BLaER1 (cell line): ENCODE measurements at regions not wholly inside any gene's neighbourhood (a gene's known extent, or its start where the extent isn't known, plus 50 kb on each side); places are given as distances from the start of the nearest gene placed in this dataset.
"Not testable (repeated sequence)": the region's sequence is repeated elsewhere in the genome, so short reads cannot be mapped to it uniquely, and the experiment has no call there.

Experiments used
- H3K27ac ChIP-seq: shearing (Covaris generic); formaldehyde crosslinking; 2 replicates; pipeline ENCODE4 v1.8.1; 2022
- H3K27me3 ChIP-seq: shearing (Covaris generic); formaldehyde crosslinking; 2 replicates; pipeline ENCODE4 v1.8.1; 2022
- H3K36me3 ChIP-seq: shearing (Covaris generic); formaldehyde crosslinking; 2 replicates; pipeline ENCODE4 v1.8.1; 2022
- H3K4me1 ChIP-seq: shearing (Covaris generic); formaldehyde crosslinking; 2 replicates; pipeline ENCODE4 v1.8.1; 2022
- H3K4me2 ChIP-seq: shearing (Covaris generic); formaldehyde crosslinking; 2 replicates; pipeline ENCODE4 v1.8.1; 2022
- H3K4me3 ChIP-seq: shearing (Covaris generic); formaldehyde crosslinking; 2 replicates; pipeline ENCODE4 v1.8.1; 2022
- H3K9ac ChIP-seq: shearing (Covaris generic); formaldehyde crosslinking; 2 replicates; pipeline ENCODE4 v1.8.1; 2022
- H3K9me3 ChIP-seq: shearing (Covaris generic); formaldehyde crosslinking; 2 replicates; pipeline ENCODE4 v1.8.1; 2022
- H4K20me1 ChIP-seq: shearing (Covaris generic); formaldehyde crosslinking; 2 replicates; pipeline ENCODE4 v1.8.1; 2022
- Cebpa-rat ChIP-seq: shearing (Covaris generic); IDR thresholded peaks from 2 replicates; pipeline ENCODE4 v1.8.1; 2022

GRCh38 chr17:77795685-77796084, 162.8 kb upstream of the TNRC6C start:
- peaks cover 11% of the 10 kb centered on the region for H3K4me1 ChIP-seq
- no peaks in the 10 kb centered on the region for H3K9me3 ChIP-seq
- H4K20me1 ChIP-seq, result no peaks in the 10 kb centered on the region
- TF ChIP-seq Cebpa-rat, result no peak
- H3K4me3 ChIP-seq, result no peak overlapping the region
- H3K27ac ChIP-seq, result no peak overlapping the region
- H3K27me3 ChIP-seq, result no peaks in the 10 kb centered on the region
- no peak overlapping the region for H3K9ac ChIP-seq
- H3K4me2 ChIP-seq, result no peak overlapping the region
- no peaks in the 10 kb centered on the region for H3K36me3 ChIP-seq

GRCh38 chr17:77796176-77796860, 162.2 kb upstream of the TNRC6C start:
- no peak overlapping the region for H3K4me2 ChIP-seq
- H3K9me3 ChIP-seq, result no peaks in the 10 kb centered on the region
- H3K4me1 ChIP-seq, result peaks cover 11% of the 10 kb centered on the region
- no peaks in the 10 kb centered on the region for H4K20me1 ChIP-seq
- H3K9ac ChIP-seq, result no peak overlapping the region
- no peak for TF ChIP-seq Cebpa-rat
- no peaks in the 10 kb centered on the region for H3K36me3 ChIP-seq
- no peak overlapping the region for H3K27ac ChIP-seq
- no peaks in the 10 kb centered on the region for H3K27me3 ChIP-seq
- H3K4me3 ChIP-seq, result no peak overlapping the region

GRCh38 chr17:77798031-77798430, 160.5 kb upstream of the TNRC6C start:
- H3K27me3 ChIP-seq, result no peaks in the 10 kb centered on the region
- peaks cover 26% of the 10 kb centered on the region for H3K4me1 ChIP-seq
- no peak for TF ChIP-seq Cebpa-rat
- H3K9ac ChIP-seq, result no peak overlapping the region
- H3K9me3 ChIP-seq, result no peaks in the 10 kb centered on the region
- no peak overlapping the region for H3K4me3 ChIP-seq
- no peak overlapping the region for H3K27ac ChIP-seq
- H3K36me3 ChIP-seq, result no peaks in the 10 kb centered on the region
- no peak overlapping the region for H3K4me2 ChIP-seq
- H4K20me1 ChIP-seq, result no peaks in the 10 kb centered on the region

- Histone ChIP-seq H3K36me3 (no peaks in the 10 kb centered on the region), H3K4me3 (no peak overlapping the region), H3K27ac (no peak overlapping the region), H4K20me1 (no peaks in the 10 kb centered on the region), H3K4me1 (peaks cover 31% of the 10 kb centered on the region), H3K4me2 (no peak overlapping the region), H3K9me3 (no peaks in the 10 kb centered on the region), H3K27me3 (no peaks in the 10 kb centered on the region), H3K9ac (no peak overlapping the region)
- no peak for TF ChIP-seq Cebpa-rat
These were observed 160.0 kb upstream of the TNRC6C start for GRCh38 chr17:77798481-77798880.

- TF ChIP-seq Cebpa-rat, result no peak
- no peak overlapping the region for H3K4me3 ChIP-seq
- H3K36me3 ChIP-seq, result no peaks in the 10 kb centered on the region
- H3K4me1 ChIP-seq, result peaks cover 20% of the 10 kb centered on the region
- H3K27ac ChIP-seq, result no peak overlapping the region
- no peaks in the 10 kb centered on the region for H3K9me3 ChIP-seq
- no peak overlapping the region for H3K4me2 ChIP-seq
- H3K9ac ChIP-seq, result no peak overlapping the region
- H3K27me3 ChIP-seq, result no peaks in the 10 kb centered on the region
- H4K20me1 ChIP-seq, result no peaks in the 10 kb centered on the region
These were observed 157.7 kb upstream of the TNRC6C start for GRCh38 chr17:77800816-77801215.

GRCh38 chr17:77801545-77802332, 156.8 kb upstream of the TNRC6C start:
- H3K36me3 ChIP-seq, result no peaks in the 10 kb centered on the region
- TF ChIP-seq Cebpa-rat, result no peak
- H3K27ac ChIP-seq, result no peak overlapping the region
- H4K20me1 ChIP-seq, result no peaks in the 10 kb centered on the region
- H3K4me1 ChIP-seq, result peaks cover 20% of the 10 kb centered on the region
- H3K4me3 ChIP-seq, result no peak overlapping the region
- H3K27me3 ChIP-seq, result no peaks in the 10 kb centered on the region
- no peak overlapping the region for H3K9ac ChIP-seq
- H3K9me3 ChIP-seq, result no peaks in the 10 kb centered on the region
- no peak overlapping the region; the same call in 1 of the 2 replicates for H3K4me2 ChIP-seq

- no peak overlapping the region; the same call in 1 of the 2 replicates for H3K4me2 ChIP-seq
- H3K9ac ChIP-seq, result no peak overlapping the region
- no peaks in the 10 kb centered on the region for H3K9me3 ChIP-seq
- H4K20me1 ChIP-seq, result no peaks in the 10 kb centered on the region
- H3K27ac ChIP-seq, result no peak overlapping the region
- peaks cover 20% of the 10 kb centered on the region for H3K4me1 ChIP-seq
- no peaks in the 10 kb centered on the region for H3K27me3 ChIP-seq
- no peak for TF ChIP-seq Cebpa-rat
- no peaks in the 10 kb centered on the region for H3K36me3 ChIP-seq
- no peak overlapping the region for H3K4me3 ChIP-seq
These were observed 156.2 kb upstream of the TNRC6C start for GRCh38 chr17:77802333-77802615.

GRCh38 chr17:77802811-77803220, 155.7 kb upstream of the TNRC6C start:
- Histone ChIP-seq H3K4me1 (peaks cover 20% of the 10 kb centered on the region), H3K4me2 (peak overlapping the region; percentile 40), H3K9me3 (no peaks in the 10 kb centered on the region), H3K9ac (no peak overlapping the region), H3K4me3 (no peak overlapping the region), H3K36me3 (no peaks in the 10 kb centered on the region), H3K27me3 (no peaks in the 10 kb centered on the region), H3K27ac (no peak overlapping the region), H4K20me1 (no peaks in the 10 kb centered on the region)
- no peak for TF ChIP-seq Cebpa-rat

GRCh38 chr17:77803726-77804125, 154.8 kb upstream of the TNRC6C start:
- H3K27ac ChIP-seq, result no peak overlapping the region
- no peaks in the 10 kb centered on the region for H3K9me3 ChIP-seq
- peaks cover 20% of the 10 kb centered on the region for H3K4me1 ChIP-seq
- TF ChIP-seq Cebpa-rat, result no peak
- H3K4me2 ChIP-seq, result no peak overlapping the region
- H4K20me1 ChIP-seq, result no peaks in the 10 kb centered on the region
- H3K36me3 ChIP-seq, result no peaks in the 10 kb centered on the region
- no peak overlapping the region for H3K9ac ChIP-seq
- no peak overlapping the region for H3K4me3 ChIP-seq
- no peaks in the 10 kb centered on the region for H3K27me3 ChIP-seq

- no peaks in the 10 kb centered on the region for H3K9me3 ChIP-seq
- H3K4me3 ChIP-seq, result no peak overlapping the region
- H3K9ac ChIP-seq, result no peak overlapping the region
- no peak overlapping the region for H3K4me2 ChIP-seq
- H3K27me3 ChIP-seq, result no peaks in the 10 kb centered on the region
- no peaks in the 10 kb centered on the region for H3K36me3 ChIP-seq
- H3K27ac ChIP-seq, result no peak overlapping the region
- no peak for TF ChIP-seq Cebpa-rat
- peaks cover 20% of the 10 kb centered on the region for H3K4me1 ChIP-seq
- no peaks in the 10 kb centered on the region for H4K20me1 ChIP-seq
These were observed 153.6 kb upstream of the TNRC6C start for GRCh38 chr17:77804796-77805426.

GRCh38 chr17:77805970-77806369, 152.5 kb upstream of the TNRC6C start:
- not testable (repeated sequence) for H3K4me2 ChIP-seq, H3K36me3 ChIP-seq, H3K27me3 ChIP-seq, H3K4me3 ChIP-seq, H3K9me3 ChIP-seq, H3K9ac ChIP-seq, H4K20me1 ChIP-seq, H3K27ac ChIP-seq
- peaks cover 20% of the 10 kb centered on the region for H3K4me1 ChIP-seq
